ENCODE measurements at regions not wholly inside any gene's neighbourhood (a gene's known extent, or its start where the extent isn't known, plus 50 kb on each side); places are given as distances from the start of the nearest gene placed in this dataset.

GRCh38 chr15:45743426-45744235, 108.8 kb downstream of the SQOR start:
- no peaks in the 10 kb centered on the region for H3K9me2 ChIP-seq (replicated peaks; ENCODE audit: insufficient read depth, low read length)
- no peak overlapping the region for H3K9ac ChIP-seq (ENCODE audit: low read length)
- no peak overlapping the region for H3K4me3 ChIP-seq (ENCODE audit: insufficient read depth, low read length, poor library complexity, severe bottlenecking)
- no peaks in the 10 kb centered on the region for H4K20me1 ChIP-seq (ENCODE audit: low read depth, low read length)
- H3K79me2 ChIP-seq (ENCODE audit: insufficient read depth, low read length), result no peaks in the 10 kb centered on the region
- no peaks in the 10 kb centered on the region for H3K36me3 ChIP-seq (ENCODE audit: low read length)
- H3F3A ChIP-seq (ENCODE audit: insufficient read depth), result no peaks in the 10 kb centered on the region
- H2AFZ ChIP-seq (ENCODE audit: low read depth, low read length, severe bottlenecking), result no peak overlapping the region
- H3K4me2 ChIP-seq (ENCODE audit: low read depth, low read length, poor library complexity, severe bottlenecking), result no peak overlapping the region
- H3K27ac ChIP-seq (ENCODE audit: low read depth, low read length), result no peak overlapping the region
- no peaks in the 10 kb centered on the region for H3K9me3 ChIP-seq (ENCODE audit: insufficient read depth, low read length)
- no peaks in the 10 kb centered on the region for H3K27me3 ChIP-seq (ENCODE audit: low read length)
- TF ChIP-seq EZH2phosphoT487 (conservative IDR thresholded peaks at IDR 0.05; ENCODE audit: low read length), result no peak
- TF ChIP-seq, protein P1, sequence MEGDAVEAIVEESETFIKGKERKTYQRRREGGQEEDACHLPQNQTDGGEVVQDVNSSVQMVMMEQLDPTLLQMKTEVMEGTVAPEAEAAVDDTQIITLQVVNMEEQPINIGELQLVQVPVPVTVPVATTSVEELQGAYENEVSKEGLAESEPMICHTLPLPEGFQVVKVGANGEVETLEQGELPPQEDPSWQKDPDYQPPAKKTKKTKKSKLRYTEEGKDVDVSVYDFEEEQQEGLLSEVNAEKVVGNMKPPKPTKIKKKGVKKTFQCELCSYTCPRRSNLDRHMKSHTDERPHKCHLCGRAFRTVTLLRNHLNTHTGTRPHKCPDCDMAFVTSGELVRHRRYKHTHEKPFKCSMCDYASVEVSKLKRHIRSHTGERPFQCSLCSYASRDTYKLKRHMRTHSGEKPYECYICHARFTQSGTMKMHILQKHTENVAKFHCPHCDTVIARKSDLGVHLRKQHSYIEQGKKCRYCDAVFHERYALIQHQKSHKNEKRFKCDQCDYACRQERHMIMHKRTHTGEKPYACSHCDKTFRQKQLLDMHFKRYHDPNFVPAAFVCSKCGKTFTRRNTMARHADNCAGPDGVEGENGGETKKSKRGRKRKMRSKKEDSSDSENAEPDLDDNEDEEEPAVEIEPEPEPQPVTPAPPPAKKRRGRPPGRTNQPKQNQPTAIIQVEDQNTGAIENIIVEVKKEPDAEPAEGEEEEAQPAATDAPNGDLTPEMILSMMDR (IDR thresholded peaks at IDR 0.05; ENCODE audit: insufficient read depth, low read length, poor library complexity, severe bottlenecking), result no peak

- no peak overlapping the region for H3K9ac ChIP-seq (ENCODE audit: low read length)
- no peaks in the 10 kb centered on the region for H3K27me3 ChIP-seq (ENCODE audit: low read length)
- H3F3A ChIP-seq (ENCODE audit: insufficient read depth), result no peaks in the 10 kb centered on the region
- no peak overlapping the region for H3K4me3 ChIP-seq (ENCODE audit: insufficient read depth, low read length, poor library complexity, severe bottlenecking)
- H3K9me2 ChIP-seq (replicated peaks; ENCODE audit: insufficient read depth, low read length), result no peaks in the 10 kb centered on the region; the same call in 1 of the 2 replicates
- H3K4me2 ChIP-seq (ENCODE audit: low read depth, low read length, poor library complexity, severe bottlenecking), result no peak overlapping the region
- no peaks in the 10 kb centered on the region for H3K9me3 ChIP-seq (ENCODE audit: insufficient read depth, low read length)
- H3K79me2 ChIP-seq (ENCODE audit: insufficient read depth, low read length), result no peaks in the 10 kb centered on the region
- no peak for TF ChIP-seq EZH2phosphoT487 (conservative IDR thresholded peaks at IDR 0.05; ENCODE audit: low read length)
- TF ChIP-seq, protein P1 (IDR thresholded peaks at IDR 0.05; ENCODE audit: insufficient read depth, low read length, poor library complexity, severe bottlenecking), result no peak
- H2AFZ ChIP-seq (ENCODE audit: low read depth, low read length, severe bottlenecking), result no peak overlapping the region
- H3K36me3 ChIP-seq (ENCODE audit: low read length), result no peaks in the 10 kb centered on the region
- H4K20me1 ChIP-seq (ENCODE audit: low read depth, low read length), result no peaks in the 10 kb centered on the region
- no peak overlapping the region for H3K27ac ChIP-seq (ENCODE audit: low read depth, low read length)
Observed at GRCh38 chr15:45744236-45744589, 109.4 kb downstream of the SQOR start.

GRCh38 chr15:45747426-45747825, 112.6 kb downstream of the SQOR start:
- Histone ChIP-seq H3K36me3 (ENCODE audit: low read length) (no peaks in the 10 kb centered on the region), H3K27ac (ENCODE audit: low read depth, low read length) (no peak overlapping the region), H3K79me2 (ENCODE audit: insufficient read depth, low read length) (no peaks in the 10 kb centered on the region), H3K9me3 (ENCODE audit: insufficient read depth, low read length) (no peaks in the 10 kb centered on the region), H3K27me3 (ENCODE audit: low read length) (no peaks in the 10 kb centered on the region), H3K9me2 (replicated peaks; ENCODE audit: insufficient read depth, low read length) (no peaks in the 10 kb centered on the region; the same call in 1 of the 2 replicates), H3K4me2 (ENCODE audit: low read depth, low read length, poor library complexity, severe bottlenecking) (no peak overlapping the region), H2AFZ (ENCODE audit: low read depth, low read length, severe bottlenecking) (no peak overlapping the region), H3K4me3 (ENCODE audit: insufficient read depth, low read length, poor library complexity, severe bottlenecking) (no peak overlapping the region), H4K20me1 (ENCODE audit: low read depth, low read length) (no peaks in the 10 kb centered on the region), H3F3A (ENCODE audit: insufficient read depth) (no peaks in the 10 kb centered on the region), H3K9ac (ENCODE audit: low read length) (no peak overlapping the region)
- TF ChIP-seq, protein P1 (IDR thresholded peaks at IDR 0.05; ENCODE audit: insufficient read depth, low read length, poor library complexity, severe bottlenecking), result no peak
- TF ChIP-seq EZH2phosphoT487 (conservative IDR thresholded peaks at IDR 0.05; ENCODE audit: low read length), result no peak

Measured in SU-DHL-6 (cell line).